K562 (cell line): ENCODE measurements at regions not wholly inside any gene's neighbourhood (a gene's known extent, or its start where the extent isn't known, plus 50 kb on each side); places are given as distances from the start of the nearest gene placed in this dataset.

Experiments used
- CXXC5 ChIP-seq: fragments of 250-450 bp; sonication (Bioruptor Pico); IDR thresholded peaks from 2 replicates; pipeline ENCODE4 v1.8.0; 2022; ENCODE audit warnings: inconsistent platforms, mild to moderate bottlenecking, moderate library complexity
- EP300 ChIP-seq: IDR thresholded peaks from 2 replicates; pipeline ENCODE4 v1.6.1; 2012; ENCODE audit warnings: low read length, improper control_type of control experiment
- PTRF ChIP-seq: fragments of 450-650 bp; IDR thresholded peaks from 2 replicates; pipeline ENCODE4 v1.6.1; 2016; ENCODE audit warnings: mild to moderate bottlenecking, missing genetic modification characterization, missing compliant biosample characterization
- RAD21 ChIP-seq, 2 experiments: fragments of 250-450 bp in 1 of 2; fragments of 450-650 bp in 1 of 2; sonication (Bioruptor Pico) in 1 of 2; formaldehyde crosslinking in 1 of 2; IDR thresholded peaks in 1 of 2; conservative IDR thresholded peaks in 1 of 2; 2 replicates each; pipeline versions ENCODE4 v1.4.0 to v1.8.0; 2020 to 2022; ENCODE audit warnings: mild to moderate bottlenecking in 2 of 2, moderate library complexity in 1 of 2
- SMARCA5 ChIP-seq: fragments of 450-650 bp; IDR thresholded peaks from 2 replicates; pipeline ENCODE4 v1.6.1; 2016
- ZNF696 ChIP-seq: fragments of 250-450 bp; sonication (Bioruptor Pico); conservative IDR thresholded peaks from 2 replicates; pipeline ENCODE4 v1.4.0; 2020; ENCODE audit warnings: mild to moderate bottlenecking, moderate library complexity
- TF ChIP-seq, protein P1 (sequence below): fragments of 450-650 bp; IDR thresholded peaks from 2 replicates; pipeline ENCODE4 v1.6.1; 2017; ENCODE audit warnings: antibody characterized with exemption, mild to moderate bottlenecking
- TF ChIP-seq, protein P2 (sequence below): fragments of 450-650 bp; IDR thresholded peaks from 2 replicates; pipeline ENCODE4 v1.6.1; 2016; ENCODE audit warnings: mild to moderate bottlenecking, moderate library complexity

DNA sequence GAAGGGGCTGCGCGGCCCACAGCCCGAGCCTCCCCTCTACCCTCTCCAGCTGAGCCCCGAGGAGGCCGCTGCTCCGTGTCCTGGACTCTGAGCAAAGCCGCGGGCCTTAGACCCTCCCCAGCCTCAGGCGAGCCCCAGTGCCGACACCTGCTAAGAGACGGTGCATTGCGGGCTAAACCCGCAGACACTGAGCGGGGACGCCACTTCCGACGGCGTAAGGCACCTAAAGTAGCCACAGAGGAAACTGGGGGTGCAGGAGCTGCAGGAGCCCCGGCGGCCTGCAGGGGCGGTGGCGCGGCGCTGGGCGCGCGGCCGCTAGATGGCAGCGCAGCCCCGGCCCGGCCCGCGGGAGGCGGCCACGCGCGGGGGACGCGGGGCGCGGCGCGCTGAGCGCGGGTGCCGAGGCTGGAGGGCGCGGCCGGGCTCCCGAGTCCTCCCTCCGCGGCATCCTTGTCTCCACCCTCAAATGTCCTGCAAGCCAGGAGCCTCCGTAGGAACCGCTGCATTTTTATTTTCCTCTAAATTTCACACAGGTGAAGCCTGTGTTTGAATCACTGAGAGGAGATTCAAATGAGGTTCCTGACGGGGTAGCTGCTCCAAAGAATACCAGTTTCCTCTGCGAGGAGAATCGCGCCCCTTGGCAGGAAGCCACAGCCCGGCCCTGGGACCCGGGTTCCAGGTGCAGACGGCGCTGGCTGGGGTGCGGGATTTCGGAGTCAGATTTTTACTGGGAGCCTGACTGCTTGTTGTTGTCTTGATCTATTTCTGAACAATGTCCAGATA, 650.5 kb downstream of the GALR1 start (continued):
- TF ChIP-seq PTRF (tag) (no peak), CXXC5 (CRISPR knock-in tag) (peak; percentile 52; the same call in 1 of the 2 replicates), RAD21 (CRISPR knock-in tag; conservative IDR thresholded peaks at IDR 0.05 in 1 of 2, IDR thresholded peaks at IDR 0.05 in 1 of 2) (peak in 1 of 2 experiments; percentile 76; a peak in 3 of 4 replicates), ZNF696 (CRISPR knock-in tag) (no peak), SMARCA5 (no peak), EP300 (no peak)
- TF ChIP-seq, protein P1, sequence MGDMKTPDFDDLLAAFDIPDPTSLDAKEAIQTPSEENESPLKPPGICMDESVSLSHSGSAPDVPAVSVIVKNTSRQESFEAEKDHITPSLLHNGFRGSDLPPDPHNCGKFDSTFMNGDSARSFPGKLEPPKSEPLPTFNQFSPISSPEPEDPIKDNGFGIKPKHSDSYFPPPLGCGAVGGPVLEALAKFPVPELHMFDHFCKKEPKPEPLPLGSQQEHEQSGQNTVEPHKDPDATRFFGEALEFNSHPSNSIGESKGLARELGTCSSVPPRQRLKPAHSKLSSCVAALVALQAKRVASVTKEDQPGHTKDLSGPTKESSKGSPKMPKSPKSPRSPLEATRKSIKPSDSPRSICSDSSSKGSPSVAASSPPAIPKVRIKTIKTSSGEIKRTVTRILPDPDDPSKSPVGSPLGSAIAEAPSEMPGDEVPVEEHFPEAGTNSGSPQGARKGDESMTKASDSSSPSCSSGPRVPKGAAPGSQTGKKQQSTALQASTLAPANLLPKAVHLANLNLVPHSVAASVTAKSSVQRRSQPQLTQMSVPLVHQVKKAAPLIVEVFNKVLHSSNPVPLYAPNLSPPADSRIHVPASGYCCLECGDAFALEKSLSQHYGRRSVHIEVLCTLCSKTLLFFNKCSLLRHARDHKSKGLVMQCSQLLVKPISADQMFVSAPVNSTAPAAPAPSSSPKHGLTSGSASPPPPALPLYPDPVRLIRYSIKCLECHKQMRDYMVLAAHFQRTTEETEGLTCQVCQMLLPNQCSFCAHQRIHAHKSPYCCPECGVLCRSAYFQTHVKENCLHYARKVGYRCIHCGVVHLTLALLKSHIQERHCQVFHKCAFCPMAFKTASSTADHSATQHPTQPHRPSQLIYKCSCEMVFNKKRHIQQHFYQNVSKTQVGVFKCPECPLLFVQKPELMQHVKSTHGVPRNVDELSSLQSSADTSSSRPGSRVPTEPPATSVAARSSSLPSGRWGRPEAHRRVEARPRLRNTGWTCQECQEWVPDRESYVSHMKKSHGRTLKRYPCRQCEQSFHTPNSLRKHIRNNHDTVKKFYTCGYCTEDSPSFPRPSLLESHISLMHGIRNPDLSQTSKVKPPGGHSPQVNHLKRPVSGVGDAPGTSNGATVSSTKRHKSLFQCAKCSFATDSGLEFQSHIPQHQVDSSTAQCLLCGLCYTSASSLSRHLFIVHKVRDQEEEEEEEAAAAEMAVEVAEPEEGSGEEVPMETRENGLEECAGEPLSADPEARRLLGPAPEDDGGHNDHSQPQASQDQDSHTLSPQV, result peak; percentile 39; the same call in 1 of the 2 replicates
- TF ChIP-seq, protein P2, sequence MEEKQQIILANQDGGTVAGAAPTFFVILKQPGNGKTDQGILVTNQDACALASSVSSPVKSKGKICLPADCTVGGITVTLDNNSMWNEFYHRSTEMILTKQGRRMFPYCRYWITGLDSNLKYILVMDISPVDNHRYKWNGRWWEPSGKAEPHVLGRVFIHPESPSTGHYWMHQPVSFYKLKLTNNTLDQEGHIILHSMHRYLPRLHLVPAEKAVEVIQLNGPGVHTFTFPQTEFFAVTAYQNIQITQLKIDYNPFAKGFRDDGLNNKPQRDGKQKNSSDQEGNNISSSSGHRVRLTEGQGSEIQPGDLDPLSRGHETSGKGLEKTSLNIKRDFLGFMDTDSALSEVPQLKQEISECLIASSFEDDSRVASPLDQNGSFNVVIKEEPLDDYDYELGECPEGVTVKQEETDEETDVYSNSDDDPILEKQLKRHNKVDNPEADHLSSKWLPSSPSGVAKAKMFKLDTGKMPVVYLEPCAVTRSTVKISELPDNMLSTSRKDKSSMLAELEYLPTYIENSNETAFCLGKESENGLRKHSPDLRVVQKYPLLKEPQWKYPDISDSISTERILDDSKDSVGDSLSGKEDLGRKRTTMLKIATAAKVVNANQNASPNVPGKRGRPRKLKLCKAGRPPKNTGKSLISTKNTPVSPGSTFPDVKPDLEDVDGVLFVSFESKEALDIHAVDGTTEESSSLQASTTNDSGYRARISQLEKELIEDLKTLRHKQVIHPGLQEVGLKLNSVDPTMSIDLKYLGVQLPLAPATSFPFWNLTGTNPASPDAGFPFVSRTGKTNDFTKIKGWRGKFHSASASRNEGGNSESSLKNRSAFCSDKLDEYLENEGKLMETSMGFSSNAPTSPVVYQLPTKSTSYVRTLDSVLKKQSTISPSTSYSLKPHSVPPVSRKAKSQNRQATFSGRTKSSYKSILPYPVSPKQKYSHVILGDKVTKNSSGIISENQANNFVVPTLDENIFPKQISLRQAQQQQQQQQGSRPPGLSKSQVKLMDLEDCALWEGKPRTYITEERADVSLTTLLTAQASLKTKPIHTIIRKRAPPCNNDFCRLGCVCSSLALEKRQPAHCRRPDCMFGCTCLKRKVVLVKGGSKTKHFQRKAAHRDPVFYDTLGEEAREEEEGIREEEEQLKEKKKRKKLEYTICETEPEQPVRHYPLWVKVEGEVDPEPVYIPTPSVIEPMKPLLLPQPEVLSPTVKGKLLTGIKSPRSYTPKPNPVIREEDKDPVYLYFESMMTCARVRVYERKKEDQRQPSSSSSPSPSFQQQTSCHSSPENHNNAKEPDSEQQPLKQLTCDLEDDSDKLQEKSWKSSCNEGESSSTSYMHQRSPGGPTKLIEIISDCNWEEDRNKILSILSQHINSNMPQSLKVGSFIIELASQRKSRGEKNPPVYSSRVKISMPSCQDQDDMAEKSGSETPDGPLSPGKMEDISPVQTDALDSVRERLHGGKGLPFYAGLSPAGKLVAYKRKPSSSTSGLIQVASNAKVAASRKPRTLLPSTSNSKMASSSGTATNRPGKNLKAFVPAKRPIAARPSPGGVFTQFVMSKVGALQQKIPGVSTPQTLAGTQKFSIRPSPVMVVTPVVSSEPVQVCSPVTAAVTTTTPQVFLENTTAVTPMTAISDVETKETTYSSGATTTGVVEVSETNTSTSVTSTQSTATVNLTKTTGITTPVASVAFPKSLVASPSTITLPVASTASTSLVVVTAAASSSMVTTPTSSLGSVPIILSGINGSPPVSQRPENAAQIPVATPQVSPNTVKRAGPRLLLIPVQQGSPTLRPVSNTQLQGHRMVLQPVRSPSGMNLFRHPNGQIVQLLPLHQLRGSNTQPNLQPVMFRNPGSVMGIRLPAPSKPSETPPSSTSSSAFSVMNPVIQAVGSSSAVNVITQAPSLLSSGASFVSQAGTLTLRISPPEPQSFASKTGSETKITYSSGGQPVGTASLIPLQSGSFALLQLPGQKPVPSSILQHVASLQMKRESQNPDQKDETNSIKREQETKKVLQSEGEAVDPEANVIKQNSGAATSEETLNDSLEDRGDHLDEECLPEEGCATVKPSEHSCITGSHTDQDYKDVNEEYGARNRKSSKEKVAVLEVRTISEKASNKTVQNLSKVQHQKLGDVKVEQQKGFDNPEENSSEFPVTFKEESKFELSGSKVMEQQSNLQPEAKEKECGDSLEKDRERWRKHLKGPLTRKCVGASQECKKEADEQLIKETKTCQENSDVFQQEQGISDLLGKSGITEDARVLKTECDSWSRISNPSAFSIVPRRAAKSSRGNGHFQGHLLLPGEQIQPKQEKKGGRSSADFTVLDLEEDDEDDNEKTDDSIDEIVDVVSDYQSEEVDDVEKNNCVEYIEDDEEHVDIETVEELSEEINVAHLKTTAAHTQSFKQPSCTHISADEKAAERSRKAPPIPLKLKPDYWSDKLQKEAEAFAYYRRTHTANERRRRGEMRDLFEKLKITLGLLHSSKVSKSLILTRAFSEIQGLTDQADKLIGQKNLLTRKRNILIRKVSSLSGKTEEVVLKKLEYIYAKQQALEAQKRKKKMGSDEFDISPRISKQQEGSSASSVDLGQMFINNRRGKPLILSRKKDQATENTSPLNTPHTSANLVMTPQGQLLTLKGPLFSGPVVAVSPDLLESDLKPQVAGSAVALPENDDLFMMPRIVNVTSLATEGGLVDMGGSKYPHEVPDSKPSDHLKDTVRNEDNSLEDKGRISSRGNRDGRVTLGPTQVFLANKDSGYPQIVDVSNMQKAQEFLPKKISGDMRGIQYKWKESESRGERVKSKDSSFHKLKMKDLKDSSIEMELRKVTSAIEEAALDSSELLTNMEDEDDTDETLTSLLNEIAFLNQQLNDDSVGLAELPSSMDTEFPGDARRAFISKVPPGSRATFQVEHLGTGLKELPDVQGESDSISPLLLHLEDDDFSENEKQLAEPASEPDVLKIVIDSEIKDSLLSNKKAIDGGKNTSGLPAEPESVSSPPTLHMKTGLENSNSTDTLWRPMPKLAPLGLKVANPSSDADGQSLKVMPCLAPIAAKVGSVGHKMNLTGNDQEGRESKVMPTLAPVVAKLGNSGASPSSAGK, result no peak
